ENCODE measurements at regions not wholly inside any gene's neighbourhood (a gene's known extent, or its start where the extent isn't known, plus 50 kb on each side); places are given as distances from the start of the nearest gene placed in this dataset.
"Not testable (repeated sequence)": the region's sequence is repeated elsewhere in the genome, so short reads cannot be mapped to it uniquely, and the experiment has no call there.

- H3K4me1 ChIP-seq (ENCODE audit: control insufficient read depth, insufficient read depth, low read length), result peaks cover 14% of the 10 kb centered on the region
- no peak overlapping the region for H3K9ac ChIP-seq (ENCODE audit: low read depth, low read length)
- H3K4me3 ChIP-seq (ENCODE audit: low read depth, low read length), result no peak overlapping the region
- H3K27me3 ChIP-seq (ENCODE audit: control insufficient read depth, insufficient read depth, low read length), result no peaks in the 10 kb centered on the region
- no peaks in the 10 kb centered on the region for H3K36me3 ChIP-seq (ENCODE audit: control insufficient read depth, insufficient read depth, low read length)
- H3K9me3 ChIP-seq (ENCODE audit: control insufficient read depth, insufficient read depth, low read length), result no peaks in the 10 kb centered on the region
These were observed 194.7 kb downstream of the CPEB2 start for GRCh38 chr4:15197005-15197404.

GRCh38 chr4:15198070-15198727 lies 195.9 kb downstream of the CPEB2 start:
- Histone ChIP-seq H3K9me3 (ENCODE audit: control insufficient read depth, insufficient read depth, low read length) (no peaks in the 10 kb centered on the region), H3K36me3 (ENCODE audit: control insufficient read depth, insufficient read depth, low read length) (no peaks in the 10 kb centered on the region), H3K9ac (ENCODE audit: low read depth, low read length) (no peak overlapping the region), H3K4me3 (ENCODE audit: low read depth, low read length) (no peak overlapping the region), H3K27me3 (ENCODE audit: control insufficient read depth, insufficient read depth, low read length) (no peaks in the 10 kb centered on the region), H3K4me1 (ENCODE audit: control insufficient read depth, insufficient read depth, low read length) (peaks cover 14% of the 10 kb centered on the region)

- peaks cover 14% of the 10 kb centered on the region for H3K4me1 ChIP-seq (ENCODE audit: control insufficient read depth, insufficient read depth, low read length)
- H3K9ac ChIP-seq (ENCODE audit: low read depth, low read length), result no peak overlapping the region
- no peaks in the 10 kb centered on the region for H3K27me3 ChIP-seq (ENCODE audit: control insufficient read depth, insufficient read depth, low read length)
- no peaks in the 10 kb centered on the region for H3K36me3 ChIP-seq (ENCODE audit: control insufficient read depth, insufficient read depth, low read length)
- H3K4me3 ChIP-seq (ENCODE audit: low read depth, low read length), result no peak overlapping the region
- peaks cover 2% of the 10 kb centered on the region for H3K9me3 ChIP-seq (ENCODE audit: control insufficient read depth, insufficient read depth, low read length)
These were observed 199.5 kb downstream of the CPEB2 start for GRCh38 chr4:15201782-15202181.

- Histone ChIP-seq H3K4me1 (ENCODE audit: control insufficient read depth, insufficient read depth, low read length) (peaks cover 13% of the 10 kb centered on the region), H3K9ac (ENCODE audit: low read depth, low read length) (no peak overlapping the region), H3K9me3 (ENCODE audit: control insufficient read depth, insufficient read depth, low read length) (peaks cover 3% of the 10 kb centered on the region), H3K27me3 (ENCODE audit: control insufficient read depth, insufficient read depth, low read length) (no peaks in the 10 kb centered on the region), H3K4me3 (ENCODE audit: low read depth, low read length) (no peak overlapping the region), H3K36me3 (ENCODE audit: control insufficient read depth, insufficient read depth, low read length) (no peaks in the 10 kb centered on the region)
These were observed 200.2 kb downstream of the CPEB2 start for GRCh38 chr4:15202481-15202880.

- not testable (repeated sequence) for H3K9ac ChIP-seq (ENCODE audit: low read depth, low read length); H3K36me3 ChIP-seq (ENCODE audit: control insufficient read depth, insufficient read depth, low read length); H3K4me3 ChIP-seq (ENCODE audit: low read depth, low read length); H3K9me3 ChIP-seq (ENCODE audit: control insufficient read depth, insufficient read depth, low read length); H3K27me3 ChIP-seq (ENCODE audit: control insufficient read depth, insufficient read depth, low read length); H3K4me1 ChIP-seq (ENCODE audit: control insufficient read depth, insufficient read depth, low read length)
These were observed 204.2 kb downstream of the CPEB2 start for GRCh38 chr4:15206526-15206925.

GRCh38 chr4:15213302-15213970 lies 211.2 kb downstream of the CPEB2 start:
- Histone ChIP-seq H3K4me1 (ENCODE audit: control insufficient read depth, insufficient read depth, low read length) (peaks cover 8% of the 10 kb centered on the region), H3K36me3 (ENCODE audit: control insufficient read depth, insufficient read depth, low read length) (no peaks in the 10 kb centered on the region), H3K4me3 (ENCODE audit: low read depth, low read length) (no peak overlapping the region), H3K9ac (ENCODE audit: low read depth, low read length) (no peak overlapping the region), H3K27me3 (ENCODE audit: control insufficient read depth, insufficient read depth, low read length) (no peaks in the 10 kb centered on the region), H3K9me3 (ENCODE audit: control insufficient read depth, insufficient read depth, low read length) (no peaks in the 10 kb centered on the region)

GRCh38 chr4:15215109-15215508 lies 212.7 kb upstream of the C1QTNF7 start:
- H3K9me3 ChIP-seq (ENCODE audit: control insufficient read depth, insufficient read depth, low read length), result no peaks in the 10 kb centered on the region
- H3K4me1 ChIP-seq (ENCODE audit: control insufficient read depth, insufficient read depth, low read length), result peaks cover 9% of the 10 kb centered on the region
- H3K27me3 ChIP-seq (ENCODE audit: control insufficient read depth, insufficient read depth, low read length), result no peaks in the 10 kb centered on the region
- no peaks in the 10 kb centered on the region for H3K36me3 ChIP-seq (ENCODE audit: control insufficient read depth, insufficient read depth, low read length)
- no peak overlapping the region for H3K9ac ChIP-seq (ENCODE audit: low read depth, low read length)
- H3K4me3 ChIP-seq (ENCODE audit: low read depth, low read length), result no peak overlapping the region

GRCh38 chr4:15226203-15226602 lies 201.6 kb upstream of the C1QTNF7 start:
- no peaks in the 10 kb centered on the region for H3K9me3 ChIP-seq (ENCODE audit: control insufficient read depth, insufficient read depth, low read length)
- no peaks in the 10 kb centered on the region for H3K4me1 ChIP-seq (ENCODE audit: control insufficient read depth, insufficient read depth, low read length)
- H3K9ac ChIP-seq (ENCODE audit: low read depth, low read length), result no peak overlapping the region
- no peaks in the 10 kb centered on the region for H3K36me3 ChIP-seq (ENCODE audit: control insufficient read depth, insufficient read depth, low read length)
- no peaks in the 10 kb centered on the region for H3K27me3 ChIP-seq (ENCODE audit: control insufficient read depth, insufficient read depth, low read length)
- no peak overlapping the region for H3K4me3 ChIP-seq (ENCODE audit: low read depth, low read length)

GRCh38 chr4:15231265-15232091 lies 196.4 kb upstream of the C1QTNF7 start:
- no peaks in the 10 kb centered on the region for H3K36me3 ChIP-seq (ENCODE audit: control insufficient read depth, insufficient read depth, low read length)
- no peak overlapping the region for H3K9ac ChIP-seq (ENCODE audit: low read depth, low read length)
- no peaks in the 10 kb centered on the region for H3K27me3 ChIP-seq (ENCODE audit: control insufficient read depth, insufficient read depth, low read length)
- H3K4me1 ChIP-seq (ENCODE audit: control insufficient read depth, insufficient read depth, low read length), result peaks cover 3% of the 10 kb centered on the region
- H3K9me3 ChIP-seq (ENCODE audit: control insufficient read depth, insufficient read depth, low read length), result no peaks in the 10 kb centered on the region
- no peak overlapping the region for H3K4me3 ChIP-seq (ENCODE audit: low read depth, low read length)

GRCh38 chr4:15232366-15233263 lies 195.2 kb upstream of the C1QTNF7 start:
- Histone ChIP-seq H3K4me1 (ENCODE audit: control insufficient read depth, insufficient read depth, low read length) (peaks cover 3% of the 10 kb centered on the region), H3K36me3 (ENCODE audit: control insufficient read depth, insufficient read depth, low read length) (no peaks in the 10 kb centered on the region), H3K9me3 (ENCODE audit: control insufficient read depth, insufficient read depth, low read length) (no peaks in the 10 kb centered on the region), H3K9ac (ENCODE audit: low read depth, low read length) (no peak overlapping the region), H3K4me3 (ENCODE audit: low read depth, low read length) (no peak overlapping the region), H3K27me3 (ENCODE audit: control insufficient read depth, insufficient read depth, low read length) (no peaks in the 10 kb centered on the region)

- no peaks in the 10 kb centered on the region for H3K27me3 ChIP-seq (ENCODE audit: control insufficient read depth, insufficient read depth, low read length)
- no peaks in the 10 kb centered on the region for H3K36me3 ChIP-seq (ENCODE audit: control insufficient read depth, insufficient read depth, low read length)
- H3K4me1 ChIP-seq (ENCODE audit: control insufficient read depth, insufficient read depth, low read length), result peaks cover 3% of the 10 kb centered on the region
- no peak overlapping the region for H3K9ac ChIP-seq (ENCODE audit: low read depth, low read length)
- H3K4me3 ChIP-seq (ENCODE audit: low read depth, low read length), result no peak overlapping the region
- no peaks in the 10 kb centered on the region for H3K9me3 ChIP-seq (ENCODE audit: control insufficient read depth, insufficient read depth, low read length)
These were observed 194.6 kb upstream of the C1QTNF7 start for GRCh38 chr4:15233264-15233597.

Data from iPS-15b (cell line).